H1 (cell line): ENCODE measurements at regions not wholly inside any gene's neighbourhood (a gene's known extent, or its start where the extent isn't known, plus 50 kb on each side); places are given as distances from the start of the nearest gene placed in this dataset.

Experiments
- CTCF ChIA-PET: fragments of 300-600 bp; sonication (Branson Sonifier 250); formaldehyde crosslinking; loops from one replicate; lab custom pipeline; 2021; ENCODE audit not compliant: partially characterized antibody; lab: Charles Lee
- POLR2A ChIA-PET: fragments of 300-600 bp; sonication (Branson Sonifier 250); formaldehyde crosslinking; loops from one replicate; lab custom pipeline; 2021; ENCODE audit warnings: inconsistent platforms; ENCODE audit not compliant: partially characterized antibody; lab: Charles Lee
- DNase-seq, 2 experiments: peaks; one replicate each; pipeline versions ENCODE4 v3.0.0 to v3.0.0-alpha.2; 2010 to 2022; ENCODE audit warnings: low spot score in 2 of 2, low read depth in 1 of 2, mixed read lengths in 1 of 2
- FAIRE-seq: peaks from 2 replicates; lab custom pipeline; 2011; peaks lifted over from hg19 to GRCh38; lab: Jason Lieb, UNC
- H2AFZ ChIP-seq: 2 replicates; pipeline ENCODE4 v1.8.1; 2012; ENCODE audit warnings: low read length, inconsistent platforms
- H2AK5ac ChIP-seq: 2 replicates; pipeline ENCODE4 v1.6.1; 2013; ENCODE audit warnings: low read depth, low read length
- H2BK120ac ChIP-seq: replicated peaks from 2 replicates; pipeline ENCODE3; 2013; ENCODE audit warnings: low read depth, low read length, inconsistent platforms
- H2BK12ac ChIP-seq: 2 replicates; pipeline ENCODE4 v1.6.1; 2013; ENCODE audit warnings: low read depth, low read length
- H2BK15ac ChIP-seq: 2 replicates; pipeline ENCODE4 v1.6.1; 2013; ENCODE audit warnings: low read length
- H2BK20ac ChIP-seq: 2 replicates; pipeline ENCODE4 v1.6.1; 2013; ENCODE audit warnings: low read length
- H2BK5ac ChIP-seq: 2 replicates; pipeline ENCODE4 v1.6.1; 2013; ENCODE audit warnings: low read depth, low read length
- H3K14ac ChIP-seq: 2 replicates; pipeline ENCODE4 v1.6.1; 2013; ENCODE audit warnings: inconsistent platforms; ENCODE audit not compliant: insufficient read length
- H3K18ac ChIP-seq: 2 replicates; pipeline ENCODE4 v1.6.1; 2013; ENCODE audit warnings: low read length; ENCODE audit errors: extremely low read depth
- H3K23ac ChIP-seq: 2 replicates; pipeline ENCODE4 v1.6.1; 2013; ENCODE audit warnings: inconsistent platforms; ENCODE audit not compliant: insufficient read length
- H3K23me2 ChIP-seq: 2 replicates; pipeline ENCODE4 v1.6.1; 2013; ENCODE audit warnings: low read depth, low read length
- H3K27ac ChIP-seq: 2 replicates; pipeline ENCODE4 v1.6.1; 2011; ENCODE audit warnings: low read depth, low read length, inconsistent platforms
- H3K27me3 ChIP-seq, 4 experiments: replicated peaks in 1 of 4; 1 replicate in 1 of 4; 2 replicates in 3 of 4; pipeline versions ENCODE4 v1.6.1 to v1.8.1; 2011 to 2013; ENCODE audit warnings: low read length in 3 of 4, mild to moderate bottlenecking in 3 of 4, inconsistent platforms in 2 of 4, mixed read lengths in 2 of 4, moderate library complexity in 1 of 4; ENCODE audit not compliant: control insufficient read depth in 3 of 4, insufficient read depth in 3 of 4; ENCODE audit errors: extremely low read depth in 1 of 4
- H3K36me3 ChIP-seq, 4 experiments: 2 replicates each; pipeline versions ENCODE4 v1.6.1 to v1.8.1; 2011 to 2013; ENCODE audit warnings: mild to moderate bottlenecking in 4 of 4, low read length in 3 of 4, moderate library complexity in 2 of 4, control low read depth in 1 of 4, inconsistent platforms in 1 of 4; ENCODE audit not compliant: insufficient read depth in 4 of 4, control insufficient read depth in 2 of 4
- H3K4ac ChIP-seq: replicated peaks from 2 replicates; pipeline ENCODE3; 2013; ENCODE audit warnings: low read length, low read depth, mixed read lengths, inconsistent platforms; ENCODE audit not compliant: insufficient read length
- H3K4me1 ChIP-seq, 4 experiments: replicated peaks in 1 of 4; 1 replicate in 1 of 4; 2 replicates in 3 of 4; pipeline versions ENCODE4 v1.6.1 to v1.8.1; 2011 to 2013; ENCODE audit warnings: low read length in 3 of 4, inconsistent platforms in 2 of 4, mixed read lengths in 1 of 4; ENCODE audit not compliant: insufficient read depth in 4 of 4, control insufficient read depth in 3 of 4
- H3K4me2 ChIP-seq, 2 experiments: 2 replicates each; pipeline versions ENCODE4 v1.6.1 to v1.8.1; 2011 to 2013; ENCODE audit warnings: low read depth in 2 of 2, low read length in 2 of 2, control low read depth in 1 of 2, inconsistent platforms in 1 of 2, mild to moderate bottlenecking in 1 of 2; ENCODE audit not compliant: insufficient read depth in 1 of 2
- H3K4me3 ChIP-seq, 4 experiments: fragments of 200-600, 300-600 bp in 1 of 4; sonication (generic), shearing (Covaris generic), sonication (Bioruptor Twin) in 1 of 4; 2 replicates each; pipeline versions ENCODE4 v1.5.1 to v1.8.1; 2011 to 2016; ENCODE audit warnings: low read length in 4 of 4, low read depth in 3 of 4, control low read depth in 2 of 4, inconsistent platforms in 2 of 4, mild to moderate bottlenecking in 2 of 4, mixed read lengths in 1 of 4, moderate library complexity in 1 of 4; ENCODE audit not compliant: insufficient read depth in 2 of 4; ENCODE audit errors: extremely low read depth in 1 of 4
- H3K56ac ChIP-seq: replicated peaks from 2 replicates; pipeline ENCODE3; 2013; ENCODE audit warnings: low read depth, mild to moderate bottlenecking, mixed read lengths, low read length, inconsistent platforms; ENCODE audit not compliant: insufficient read length
- H3K79me1 ChIP-seq: 2 replicates; pipeline ENCODE4 v1.6.1; 2013; ENCODE audit warnings: low read depth, low read length, control low read depth
- H3K79me2 ChIP-seq, 2 experiments: 2 replicates each; pipeline versions ENCODE4 v1.6.1 to v1.8.1; 2012 to 2013; ENCODE audit warnings: low read length in 2 of 2, mild to moderate bottlenecking in 2 of 2, inconsistent platforms in 1 of 2; ENCODE audit not compliant: insufficient read depth in 2 of 2, control insufficient read depth in 1 of 2
- H3K9ac ChIP-seq, 4 experiments: replicated peaks in 1 of 4; 1 replicate in 1 of 4; 2 replicates in 3 of 4; pipeline versions ENCODE4 v1.6.1 to v1.8.1; 2011 to 2013; ENCODE audit warnings: low read depth in 3 of 4, low read length in 3 of 4, control low read depth in 2 of 4, mild to moderate bottlenecking in 2 of 4, moderate library complexity in 2 of 4, inconsistent platforms in 1 of 4; ENCODE audit errors: extremely low read depth in 1 of 4
- H3K9me3 ChIP-seq, 2 experiments: 2 replicates each; pipeline versions ENCODE4 v1.6.1 to v1.8.1; 2012 to 2013; ENCODE audit warnings: mild to moderate bottlenecking in 2 of 2, moderate library complexity in 2 of 2, control low read depth in 1 of 2, inconsistent platforms in 1 of 2, low read depth in 1 of 2, low read length in 1 of 2, mixed read lengths in 1 of 2; ENCODE audit not compliant: insufficient read depth in 2 of 2
- H4K20me1 ChIP-seq, 2 experiments: replicated peaks in 1 of 2; 2 replicates each; pipeline versions ENCODE3 to v1.8.1; 2011 to 2013; ENCODE audit warnings: inconsistent platforms in 2 of 2, low read length in 2 of 2, mild to moderate bottlenecking in 1 of 2; ENCODE audit not compliant: insufficient read depth in 2 of 2, control insufficient read depth in 1 of 2
- H4K5ac ChIP-seq: 2 replicates; pipeline ENCODE4 v1.6.1; 2013; ENCODE audit warnings: low read length, low read depth, mixed read lengths, inconsistent platforms; ENCODE audit not compliant: insufficient read length
- H4K8ac ChIP-seq: 2 replicates; pipeline ENCODE4 v1.8.0; 2013; ENCODE audit warnings: mild to moderate bottlenecking, moderate library complexity, low read length, inconsistent platforms; ENCODE audit not compliant: insufficient read depth; ENCODE audit errors: extremely low read depth
- H4K91ac ChIP-seq: replicated peaks from 2 replicates; pipeline ENCODE3; 2013; ENCODE audit warnings: low read length, mixed read lengths, inconsistent platforms; ENCODE audit not compliant: insufficient read length
- ATF3 ChIP-seq: IDR thresholded peaks from 2 replicates; pipeline ENCODE4 v1.6.1; 2011; ENCODE audit warnings: low read depth, mild to moderate bottlenecking, low read length; ENCODE audit not compliant: insufficient read depth
- JUND ChIP-seq: IDR thresholded peaks from 2 replicates; pipeline ENCODE4 v1.6.1; 2011; ENCODE audit warnings: mild to moderate bottlenecking, improper control_type of control experiment, low read length
- MAX ChIP-seq: IDR thresholded peaks from 2 replicates; pipeline ENCODE4 v1.6.1; 2012; ENCODE audit warnings: inconsistent platforms
- POU5F1 ChIP-seq: IDR thresholded peaks from 2 replicates; pipeline ENCODE4 v1.6.1; 2011; ENCODE audit warnings: low read depth, mild to moderate bottlenecking, low read length, moderate library complexity
- RNF2 ChIP-seq: fragments of 200-900, 300-1000 bp; sonication (generic); IDR thresholded peaks from 2 replicates; pipeline ENCODE4 v1.7.1; 2016; ENCODE audit warnings: borderline replicate concordance, low read depth, mild to moderate bottlenecking, antibody characterized with exemption, low read length; ENCODE audit not compliant: poor library complexity, severe bottlenecking; ENCODE audit errors: missing control alignments
- RXRA ChIP-seq: IDR thresholded peaks from 2 replicates; pipeline ENCODE4 v1.6.1; 2011; ENCODE audit warnings: low read depth, mild to moderate bottlenecking, low read length, moderate library complexity; ENCODE audit not compliant: insufficient read depth
- WGBS, 2 experiments: shearing (Covaris generic) in 1 of 2; methylation state at CpG; one replicate each; pipeline versions ENCODE4 v1.1.6 to v1.1.7; 2013 to 2015; ENCODE audit warnings: low lambda C conversion rate in 2 of 2, mixed read lengths in 2 of 2, inconsistent platforms in 1 of 2, low coverage in 1 of 2, missing lambda C conversion rate in 1 of 2; ENCODE audit not compliant: insufficient replicate concordance in 2 of 2, insufficient coverage in 1 of 2, insufficient read length in 1 of 2; ENCODE audit errors: extremely low coverage in 1 of 2, missing lambda C conversion rate in 1 of 2; 5-methylcytosine and 5-hydroxymethylcytosine counted together

- Histone ChIP-seq H3K9ac (no peak overlapping the region), H2BK12ac (no peak overlapping the region), H4K91ac (no peak overlapping the region), H3K23me2 (no peaks in the 10 kb centered on the region), H3K4me3 (no peak overlapping the region), H3K18ac (no peak overlapping the region), H2BK20ac (no peak overlapping the region), H2BK15ac (no peak overlapping the region), H3K23ac (no peak overlapping the region), H4K5ac (no peak overlapping the region), H2BK5ac (no peak overlapping the region), H2BK120ac (no peak overlapping the region), H3K27me3 (no peaks in the 10 kb centered on the region), H3K27ac (no peak overlapping the region), H4K8ac (no peak overlapping the region), H3K79me2 (no peaks in the 10 kb centered on the region), H3K14ac (no peak overlapping the region), H2AFZ (no peak overlapping the region), H3K4me1 (no peaks in the 10 kb centered on the region), H4K20me1 (no peaks in the 10 kb centered on the region), H3K79me1 (no peaks in the 10 kb centered on the region), H2AK5ac (no peak overlapping the region), H3K4me2 (no peak overlapping the region), H3K9me3 (peaks cover 15 to 18% of the 10 kb centered on the region in 2 experiments; a peak in 3 of 4 replicates), H3K56ac (no peak overlapping the region), H3K4ac (no peak overlapping the region), H3K36me3 (no peaks in the 10 kb centered on the region)
- no peak for DNase-seq
- no peak for FAIRE-seq
- POLR2A ChIA-PET = no interaction called here
- whole genome bisulfite sequencing, 2 experiments = 79% methylated on average over 3 of the region's 3 CpGs; no CpG with 5 or more reads in 1 of the 2 experiments
- CTCF ChIA-PET = interaction anchor here (0.6 kb wide), 1 partner anchor 13 kb away, joined by 3 read pairs; no protein-coding TSS in a partner anchor
- no peak for TF ChIP-seq JUND
- TF ChIP-seq RXRA = no peak
- no peak for TF ChIP-seq POU5F1
- TF ChIP-seq RNF2 = no peak
- TF ChIP-seq ATF3 = no peak
- no peak for TF ChIP-seq MAX
These were observed 97.6 kb upstream of the CST7 start for GRCh38 chr20:24851346-24852019.
